ENCODE measurements at regions not wholly inside any gene's neighbourhood (a gene's known extent, or its start where the extent isn't known, plus 50 kb on each side); places are given as distances from the start of the nearest gene placed in this dataset.

- TF ChIP-seq CTCF (IDR thresholded peaks at IDR 0.05), result no peak
- no peak for TF ChIP-seq POLR2A (IDR thresholded peaks at IDR 0.05)
Observed at GRCh38 chr5:136679233-136679632, 313.9 kb upstream of the TRPC7 start.
